ENCODE measurements at regions not wholly inside any gene's neighbourhood (a gene's known extent, or its start where the extent isn't known, plus 50 kb on each side); places are given as distances from the start of the nearest gene placed in this dataset.

- DNase-seq, result no peak
Observed at GRCh38 chr15:35596285-35596684, 50.3 kb upstream of the DPH6 start.

DNA sequence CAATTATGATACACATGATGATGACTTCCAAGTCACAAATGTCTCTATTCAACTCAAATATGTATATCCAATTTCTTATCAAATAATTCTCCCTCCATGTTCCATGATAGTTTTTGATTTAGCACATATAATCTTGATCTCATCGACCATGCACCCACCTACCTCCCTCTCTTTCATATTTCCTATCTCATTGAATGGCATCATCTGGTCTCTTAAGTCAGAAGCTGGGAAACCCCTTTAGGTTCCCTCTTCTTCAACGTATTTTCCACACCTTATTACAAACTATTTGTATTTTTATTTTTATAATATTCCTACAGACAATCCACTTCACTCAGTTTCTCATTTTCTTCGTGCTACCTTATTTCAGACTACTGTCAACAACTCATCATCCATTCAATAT, 56.9 kb upstream of the DPH6 start:
- no peak for DNase-seq

DNA sequence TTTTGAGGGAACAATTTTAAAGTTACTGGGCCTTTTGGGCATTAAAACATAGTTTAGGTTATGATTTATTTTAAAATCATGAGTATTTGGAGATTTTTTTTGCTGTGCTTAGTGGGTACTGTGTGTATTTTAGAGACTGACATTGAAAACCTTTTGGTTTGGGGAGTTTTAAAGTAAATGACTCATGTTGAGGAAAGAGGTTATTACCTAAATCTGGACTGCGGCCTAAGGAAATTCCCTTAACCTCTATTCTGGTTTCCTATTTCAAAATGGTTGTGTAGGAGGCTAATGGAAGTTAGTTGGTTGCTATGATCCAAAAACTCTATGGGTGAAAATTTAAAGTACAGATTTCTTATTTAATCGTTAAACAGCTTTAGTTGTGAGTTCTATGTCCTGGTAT, 57.3 kb upstream of the DPH6 start:
- peak; percentile 9 to 11 for DNase-seq

GRCh38 chr15:35603856-35604255, 57.9 kb upstream of the DPH6 start:
- no peak for DNase-seq

- no peak for DNase-seq
Observed at GRCh38 chr15:35605764-35606449, 59.9 kb upstream of the DPH6 start.

- DNase-seq, result no peak
Observed at GRCh38 chr15:35606450-35606779, 60.5 kb upstream of the DPH6 start.

GRCh38 chr15:35616498-35617271, 70.7 kb upstream of the DPH6 start:
- DNase-seq, result no peak

DNA sequence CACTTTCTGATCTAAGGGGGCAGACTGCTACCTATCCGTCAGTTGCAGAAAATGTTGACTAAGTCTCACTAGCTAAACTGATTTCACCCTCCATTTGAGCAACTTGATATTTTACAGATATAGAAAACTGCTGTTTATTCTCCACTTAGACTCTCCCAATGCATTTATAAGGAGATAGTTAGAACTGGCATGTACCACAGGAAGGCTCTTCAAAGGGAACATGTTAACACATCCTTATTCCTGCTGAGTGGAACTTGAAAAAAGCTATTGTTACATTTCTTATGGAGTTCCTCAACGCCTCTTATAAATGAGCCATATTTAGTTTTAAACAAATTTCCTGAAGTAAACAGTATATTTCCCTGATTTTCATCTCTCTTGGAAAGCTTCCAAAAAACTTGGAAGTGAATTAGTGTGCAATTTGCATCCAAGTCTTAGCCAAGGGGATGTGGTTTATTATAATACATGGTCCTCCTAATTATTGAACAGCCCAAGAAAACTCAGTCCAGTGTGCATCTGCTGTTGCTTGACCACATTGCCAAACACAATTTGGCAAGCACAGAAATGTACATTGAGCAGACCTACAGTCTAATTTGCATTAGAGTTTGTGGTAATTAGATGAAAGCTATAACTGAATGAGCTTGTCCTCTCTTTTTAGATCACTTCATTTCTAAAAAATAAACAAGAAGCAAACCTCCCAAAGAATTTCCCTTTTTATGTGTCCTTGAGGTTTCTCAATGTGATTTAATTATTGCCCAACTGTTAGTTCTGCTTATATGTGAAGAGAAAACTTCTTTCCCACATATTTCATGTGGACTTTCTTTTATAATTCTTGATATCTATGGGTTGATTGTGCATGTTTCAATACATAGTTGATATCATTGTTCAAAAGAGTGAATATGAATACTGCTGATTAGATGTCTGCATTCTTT, 72.6 kb upstream of the DPH6 start:
- peak; percentile 39 to 82 for DNase-seq

DNA sequence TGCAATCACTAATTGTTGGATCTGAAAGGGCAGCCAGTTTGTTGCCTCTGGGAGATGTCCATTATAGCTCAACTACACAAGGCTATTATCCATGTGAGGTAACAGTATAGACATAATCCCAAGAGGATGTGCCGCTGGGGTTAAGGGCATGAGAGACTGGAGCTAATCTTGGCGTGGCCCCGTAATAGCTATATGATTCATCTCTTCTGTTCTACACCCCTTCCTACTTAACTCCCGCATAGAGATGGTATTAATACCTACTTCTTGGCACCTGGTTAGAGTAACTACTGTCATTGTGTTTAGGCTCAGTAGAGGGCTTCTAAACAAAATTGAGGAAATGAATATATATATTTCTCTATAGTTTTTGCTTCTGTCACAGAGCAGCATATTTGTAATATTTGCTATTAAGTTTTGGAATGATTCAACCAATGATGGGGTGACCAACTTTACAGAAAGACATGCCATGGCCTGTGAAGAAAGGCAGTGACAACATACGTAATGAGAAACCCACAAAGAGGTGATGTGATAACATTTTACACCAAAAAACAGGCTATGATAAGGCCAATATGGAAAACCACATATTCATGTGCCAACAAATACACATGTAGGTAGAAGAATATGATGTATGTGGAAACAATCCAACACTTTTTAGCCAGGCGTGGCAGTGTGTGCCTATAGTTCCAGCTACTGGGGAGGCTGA, 76.8 kb upstream of the DPH6 start:
- DNase-seq, result no peak

DNA sequence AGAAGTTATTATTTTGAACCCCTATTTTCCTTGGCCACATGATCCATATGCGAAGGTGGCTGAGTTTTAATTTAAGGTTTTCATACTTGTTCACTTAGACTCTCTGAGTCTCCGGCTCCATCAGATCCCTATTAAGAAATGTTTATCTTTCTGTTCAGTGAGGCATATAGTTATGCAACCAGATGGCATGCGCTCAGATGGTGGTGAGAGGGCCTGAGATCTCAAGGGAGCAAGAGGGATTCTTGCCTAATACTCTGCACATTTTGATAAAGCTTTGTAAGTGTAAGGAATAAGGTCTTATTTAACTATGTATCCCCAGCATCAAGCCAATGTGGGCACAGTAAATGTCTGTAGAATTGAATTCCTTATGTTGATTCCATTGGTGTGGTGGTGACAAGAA, 78.9 kb upstream of the DPH6 start:
- no peak for DNase-seq

DNA sequence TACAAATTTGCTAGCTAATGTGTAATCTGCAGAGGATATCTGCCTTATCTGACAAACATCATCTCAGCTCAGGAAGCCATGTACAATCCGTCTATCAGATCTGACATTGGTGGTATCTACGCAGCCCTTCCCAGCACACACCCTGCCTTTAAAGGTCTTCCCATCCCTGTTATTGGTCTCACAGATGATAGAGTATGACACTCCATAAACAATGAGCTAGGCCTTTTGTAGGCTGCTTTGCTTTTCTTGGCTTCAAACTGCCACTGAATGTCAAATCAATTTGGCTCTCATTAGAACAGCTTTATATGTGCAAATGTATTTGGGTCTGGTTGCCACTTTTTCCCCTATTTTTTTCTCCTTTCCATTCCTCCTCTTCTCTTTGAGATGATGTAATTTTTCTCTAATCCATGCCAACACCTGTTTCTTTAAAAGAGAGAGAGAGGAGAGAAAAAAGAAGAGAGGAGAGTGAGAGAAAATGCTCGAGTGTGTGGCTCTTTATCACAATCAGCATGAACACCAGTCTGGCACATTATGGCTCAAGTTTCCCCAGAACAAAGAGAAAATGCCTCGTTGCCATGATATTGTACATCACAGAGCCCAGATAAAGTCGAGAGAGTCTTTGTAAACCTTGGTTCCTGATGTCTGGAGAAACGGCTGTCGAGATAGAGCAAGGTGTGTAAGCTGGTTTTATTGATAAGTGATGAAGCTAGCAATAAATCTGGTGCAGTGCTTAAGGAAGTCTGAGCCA, 80.8 kb upstream of the DPH6 start:
- DNase-seq, result no peak

DNA sequence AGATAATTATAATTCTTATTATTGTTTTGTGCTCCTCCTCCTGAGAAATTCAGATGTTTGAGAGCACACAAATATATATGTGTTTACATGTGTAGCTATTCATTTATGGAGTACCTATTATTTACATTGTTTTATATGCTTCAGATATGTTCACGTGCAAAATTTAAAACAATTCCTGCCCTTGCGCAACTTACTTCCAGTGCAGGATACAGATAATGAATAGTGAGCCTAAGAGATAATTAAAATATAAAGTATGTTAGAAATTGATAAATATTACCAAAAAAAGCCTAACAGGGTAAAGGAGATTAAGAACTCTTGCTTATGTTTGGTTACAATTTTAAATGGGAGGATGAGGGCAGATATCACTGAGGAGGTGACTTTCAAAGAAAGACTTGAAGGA, 81.7 kb upstream of the DPH6 start:
- DNase-seq, result no peak

- no peak for DNase-seq
Observed at GRCh38 chr15:35629766-35630165, 83.8 kb upstream of the DPH6 start.

DNA sequence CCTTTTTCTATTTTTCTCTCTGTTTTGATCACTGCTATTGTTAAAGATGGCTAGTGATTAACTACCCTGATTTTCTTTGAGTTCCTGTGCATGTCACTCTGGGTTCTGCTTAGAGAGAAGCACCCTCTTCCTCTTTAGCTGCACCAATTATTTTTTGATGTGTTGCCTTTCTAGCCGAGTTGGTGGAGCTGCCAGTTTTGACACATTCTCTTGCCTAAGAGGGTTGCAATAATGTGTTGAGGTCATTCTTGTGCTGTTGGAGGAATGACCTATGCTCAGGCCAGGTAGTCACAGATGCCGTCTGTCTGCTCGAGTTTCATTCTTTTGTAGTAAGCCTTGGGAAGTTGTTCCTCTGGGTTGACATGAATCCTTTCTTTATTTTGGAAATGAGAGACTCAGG, 84.6 kb upstream of the DPH6 start:
- DNase-seq, result peak; percentile 52 to 71

- DNase-seq, result no peak
Observed at GRCh38 chr15:35630985-35631384, 85.0 kb upstream of the DPH6 start.

DNA sequence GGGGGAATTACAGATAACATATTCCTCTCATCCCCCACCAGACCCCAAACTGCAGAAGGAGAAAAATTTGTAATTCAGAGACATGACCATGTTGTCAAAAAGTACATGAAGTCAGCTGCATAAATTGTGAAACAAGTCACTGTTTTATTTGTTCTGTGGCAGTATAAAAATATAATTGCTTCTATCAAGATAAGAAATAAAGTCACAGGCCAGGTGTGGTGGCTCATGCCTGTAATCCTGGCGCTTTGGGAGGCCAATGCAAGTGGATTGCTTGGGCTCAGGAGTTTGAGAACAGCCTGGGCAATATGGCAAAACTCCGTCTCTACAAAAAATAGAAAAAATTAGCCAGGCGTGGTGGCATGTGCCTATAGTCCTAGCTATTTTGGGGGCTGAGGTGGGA, 87.7 kb upstream of the DPH6 start:
- no peak for DNase-seq

DNA sequence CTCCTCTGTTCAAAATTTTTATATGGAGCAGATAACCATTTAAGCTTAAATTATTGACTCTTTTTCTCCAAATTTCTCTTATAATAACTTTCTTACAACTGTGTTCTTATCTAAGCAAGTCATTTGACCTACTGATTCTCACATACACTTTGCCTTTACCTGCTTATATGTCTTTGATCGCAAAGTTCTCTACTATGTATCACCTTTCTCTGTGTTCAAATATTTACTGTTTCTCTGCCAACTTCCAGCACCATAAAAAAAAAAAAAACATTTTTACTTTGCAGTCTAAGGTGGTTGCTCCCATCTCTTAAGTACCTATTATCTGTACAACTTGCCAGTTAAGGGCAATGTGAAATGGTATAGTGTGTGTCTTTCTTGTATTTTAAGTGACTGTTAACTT, 100.8 kb upstream of the DPH6 start:
- DNase-seq, result no peak

GRCh38 chr15:35647303-35647702, 101.3 kb upstream of the DPH6 start:
- DNase-seq, result no peak

DNA sequence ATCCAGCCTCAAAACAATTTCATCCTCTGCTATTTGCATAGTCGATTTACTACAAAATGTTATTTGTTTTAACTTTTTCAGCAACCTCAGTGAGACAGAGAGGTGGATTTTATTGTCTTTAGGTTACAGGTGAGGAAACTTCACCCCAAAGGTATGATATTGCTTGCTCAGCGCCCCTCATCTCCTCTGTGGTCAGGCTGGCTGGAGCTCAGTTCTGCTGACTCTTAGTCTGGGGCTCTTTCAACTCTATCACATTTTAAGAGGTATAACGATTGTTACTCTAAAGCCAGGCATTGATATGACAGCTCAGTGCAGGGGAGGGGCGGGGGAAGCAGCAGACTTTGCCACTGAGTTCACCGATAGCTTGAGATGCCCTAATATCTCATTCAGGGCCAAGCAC, 103.0 kb upstream of the DPH6 start:
- DNase-seq, result no peak

- no peak for DNase-seq
Observed at GRCh38 chr15:35649575-35649974, 103.6 kb upstream of the DPH6 start.

DNA sequence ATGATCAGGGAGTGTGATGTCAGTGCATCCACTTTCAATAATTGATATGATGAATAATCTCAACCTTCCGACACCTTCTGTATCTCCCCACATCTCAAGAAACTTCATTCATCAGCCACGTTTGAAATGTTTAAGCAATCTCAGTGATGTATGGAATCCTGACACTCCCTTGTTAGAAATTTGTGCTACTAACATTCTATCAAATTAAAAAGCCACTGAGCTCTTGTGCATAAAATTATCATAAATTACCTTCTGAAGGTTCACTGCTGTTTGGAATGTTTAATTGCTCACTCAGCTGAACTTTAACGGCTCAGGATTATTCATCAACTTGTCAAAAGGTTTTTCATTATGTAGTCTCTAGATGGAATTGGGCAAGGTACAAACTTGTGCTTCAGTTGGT, 108.4 kb upstream of the DPH6 start:
- no peak for DNase-seq

- DNase-seq, result no peak
Observed at GRCh38 chr15:35657679-35658311, 111.8 kb upstream of the DPH6 start.
